LNCAP (cell line): ENCODE measurements at regions not wholly inside any gene's neighbourhood (a gene's known extent, or its start where the extent isn't known, plus 50 kb on each side); places are given as distances from the start of the nearest gene placed in this dataset.

Experiments used
- TF ChIP-seq, protein P1 (sequence below): fragments of 450-650 bp; IDR thresholded peaks from 2 replicates; pipeline ENCODE4 v1.5.1; 2017; ENCODE audit warnings: mild to moderate bottlenecking

- TF ChIP-seq, protein P1, sequence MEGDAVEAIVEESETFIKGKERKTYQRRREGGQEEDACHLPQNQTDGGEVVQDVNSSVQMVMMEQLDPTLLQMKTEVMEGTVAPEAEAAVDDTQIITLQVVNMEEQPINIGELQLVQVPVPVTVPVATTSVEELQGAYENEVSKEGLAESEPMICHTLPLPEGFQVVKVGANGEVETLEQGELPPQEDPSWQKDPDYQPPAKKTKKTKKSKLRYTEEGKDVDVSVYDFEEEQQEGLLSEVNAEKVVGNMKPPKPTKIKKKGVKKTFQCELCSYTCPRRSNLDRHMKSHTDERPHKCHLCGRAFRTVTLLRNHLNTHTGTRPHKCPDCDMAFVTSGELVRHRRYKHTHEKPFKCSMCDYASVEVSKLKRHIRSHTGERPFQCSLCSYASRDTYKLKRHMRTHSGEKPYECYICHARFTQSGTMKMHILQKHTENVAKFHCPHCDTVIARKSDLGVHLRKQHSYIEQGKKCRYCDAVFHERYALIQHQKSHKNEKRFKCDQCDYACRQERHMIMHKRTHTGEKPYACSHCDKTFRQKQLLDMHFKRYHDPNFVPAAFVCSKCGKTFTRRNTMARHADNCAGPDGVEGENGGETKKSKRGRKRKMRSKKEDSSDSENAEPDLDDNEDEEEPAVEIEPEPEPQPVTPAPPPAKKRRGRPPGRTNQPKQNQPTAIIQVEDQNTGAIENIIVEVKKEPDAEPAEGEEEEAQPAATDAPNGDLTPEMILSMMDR: no peak
Measured at GRCh38 chr10:62710182-62710581, 94.3 kb upstream of the ADO start.

GRCh38 chr10:62715383-62715782 is 89.1 kb upstream of the ADO start:
- TF ChIP-seq, protein P1: no peak

DNA sequence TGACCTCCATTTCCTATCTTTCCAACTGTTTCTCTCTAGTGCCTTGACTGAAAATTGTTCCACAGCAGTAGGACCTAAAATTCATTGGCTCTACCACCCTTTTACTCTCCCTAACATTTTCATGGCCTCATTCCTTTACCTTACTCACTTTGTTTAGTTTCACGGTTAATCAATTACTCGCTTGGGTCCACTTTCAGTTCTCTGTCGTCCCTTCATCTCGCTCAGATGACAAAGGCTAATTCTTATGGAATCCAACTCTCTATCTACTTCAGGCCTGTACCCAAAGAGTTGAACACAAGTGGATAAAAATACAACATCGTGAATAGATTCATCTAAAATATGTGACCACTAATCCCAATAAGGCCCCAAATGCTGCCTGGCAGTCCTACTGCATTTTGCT is 85.9 kb upstream of the ADO start:
- TF ChIP-seq, protein P1: no peak

- TF ChIP-seq, protein P1: no peak
Measured at GRCh38 chr10:62719061-62719460, 85.5 kb upstream of the ADO start.

DNA sequence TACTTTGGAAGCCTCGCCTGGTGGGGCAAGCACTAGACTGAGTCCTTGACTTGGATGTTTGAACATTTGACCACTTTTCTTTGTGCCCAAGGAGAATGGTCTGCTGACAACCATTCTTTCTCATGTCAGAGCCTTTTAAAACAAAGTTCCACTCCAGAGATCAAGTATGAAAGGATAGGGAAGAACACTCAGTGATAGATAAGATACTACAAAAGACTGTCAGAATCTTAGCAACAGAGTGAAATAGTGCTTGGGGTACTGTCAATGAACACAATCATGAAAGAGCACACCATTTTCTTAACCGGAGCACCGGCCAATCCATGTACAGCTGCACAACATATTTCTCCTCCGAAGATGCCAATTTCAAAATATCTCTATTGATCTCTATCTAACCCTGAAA is 82.8 kb upstream of the ADO start:
- TF ChIP-seq, protein P1: no peak

GRCh38 chr10:62723375-62723774 is 81.1 kb upstream of the ADO start:
- TF ChIP-seq, protein P1: no peak

- TF ChIP-seq, protein P1: no peak
Measured at GRCh38 chr10:62724465-62724864, 80.1 kb upstream of the ADO start.

GRCh38 chr10:62726142-62726541 is 78.4 kb upstream of the ADO start:
- TF ChIP-seq, protein P1: no peak
